Progenitor cell of endocrine pancreas (in vitro differentiated cells): ENCODE measurements at regions not wholly inside any gene's neighbourhood (a gene's known extent, or its start where the extent isn't known, plus 50 kb on each side); places are given as distances from the start of the nearest gene placed in this dataset.

ENCODE experiments used
- DNase-seq: peaks from one replicate; pipeline ENCODE4 v3.0.0; 2021; ENCODE audit warnings: low spot score; ENCODE audit not compliant: unreplicated experiment
- H3K27ac Mint-ChIP-seq: 2 replicates; pipeline ENCODE4 v1.8.0; 2021; ENCODE audit warnings: mild to moderate bottlenecking, moderate library complexity, mixed read lengths
- H3K27me3 Mint-ChIP-seq: 2 replicates; pipeline ENCODE4 v1.8.0; 2021; ENCODE audit warnings: mixed read lengths
- H3K36me3 Mint-ChIP-seq: 2 replicates; pipeline ENCODE4 v1.8.0; 2022; ENCODE audit warnings: mixed read lengths; ENCODE audit not compliant: insufficient read depth
- H3K4me1 Mint-ChIP-seq: 2 replicates; pipeline ENCODE4 v1.8.0; 2021; ENCODE audit warnings: low read depth, mixed read lengths
- H3K4me3 Mint-ChIP-seq: 2 replicates; pipeline ENCODE4 v1.8.0; 2021; ENCODE audit warnings: low read depth, mild to moderate bottlenecking, moderate library complexity, mixed read lengths
- H3K9me3 Mint-ChIP-seq: 2 replicates; pipeline ENCODE4 v1.8.0; 2021; ENCODE audit warnings: low read depth, mixed read lengths
- TF ChIP-seq, protein P1 (sequence below): fragments of 200-600 bp; sonication (generic); IDR thresholded peaks from one replicate; pipeline ENCODE4 v1.5.0; 2021; ENCODE audit warnings: antibody characterized with exemption, mild to moderate bottlenecking; ENCODE audit not compliant: unreplicated experiment

DNA sequence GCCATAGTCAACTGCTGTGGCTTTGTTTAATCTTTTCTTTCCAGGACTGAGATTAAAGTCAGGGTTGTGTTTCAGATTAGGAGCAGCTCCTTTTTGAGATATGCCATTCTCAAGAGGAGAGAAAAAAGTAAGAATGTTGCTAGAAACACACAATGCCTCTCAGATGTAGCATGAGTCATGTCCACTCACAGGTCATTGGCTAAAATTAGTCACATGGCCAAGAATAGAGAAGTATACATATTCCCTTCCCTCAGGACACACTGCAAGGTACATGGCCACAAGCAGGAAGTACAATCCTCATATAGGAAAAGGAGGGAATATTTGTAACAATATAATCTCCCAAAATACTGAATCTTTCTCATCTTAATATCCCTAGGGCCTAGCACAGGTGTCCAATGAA is 141.9 kb upstream of the PTBP2 start:
- Mint-ChIP-seq H3K27ac (no peak overlapping the region), H3K36me3 (no peaks in the 10 kb centered on the region), H3K4me1 (peaks cover 16% of the 10 kb centered on the region), H3K4me3 (no peak overlapping the region), H3K9me3 (peaks cover 5% of the 10 kb centered on the region), H3K27me3 (no peaks in the 10 kb centered on the region)
- no peak for DNase-seq
- TF ChIP-seq, protein P1, sequence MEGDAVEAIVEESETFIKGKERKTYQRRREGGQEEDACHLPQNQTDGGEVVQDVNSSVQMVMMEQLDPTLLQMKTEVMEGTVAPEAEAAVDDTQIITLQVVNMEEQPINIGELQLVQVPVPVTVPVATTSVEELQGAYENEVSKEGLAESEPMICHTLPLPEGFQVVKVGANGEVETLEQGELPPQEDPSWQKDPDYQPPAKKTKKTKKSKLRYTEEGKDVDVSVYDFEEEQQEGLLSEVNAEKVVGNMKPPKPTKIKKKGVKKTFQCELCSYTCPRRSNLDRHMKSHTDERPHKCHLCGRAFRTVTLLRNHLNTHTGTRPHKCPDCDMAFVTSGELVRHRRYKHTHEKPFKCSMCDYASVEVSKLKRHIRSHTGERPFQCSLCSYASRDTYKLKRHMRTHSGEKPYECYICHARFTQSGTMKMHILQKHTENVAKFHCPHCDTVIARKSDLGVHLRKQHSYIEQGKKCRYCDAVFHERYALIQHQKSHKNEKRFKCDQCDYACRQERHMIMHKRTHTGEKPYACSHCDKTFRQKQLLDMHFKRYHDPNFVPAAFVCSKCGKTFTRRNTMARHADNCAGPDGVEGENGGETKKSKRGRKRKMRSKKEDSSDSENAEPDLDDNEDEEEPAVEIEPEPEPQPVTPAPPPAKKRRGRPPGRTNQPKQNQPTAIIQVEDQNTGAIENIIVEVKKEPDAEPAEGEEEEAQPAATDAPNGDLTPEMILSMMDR, result no peak

DNA sequence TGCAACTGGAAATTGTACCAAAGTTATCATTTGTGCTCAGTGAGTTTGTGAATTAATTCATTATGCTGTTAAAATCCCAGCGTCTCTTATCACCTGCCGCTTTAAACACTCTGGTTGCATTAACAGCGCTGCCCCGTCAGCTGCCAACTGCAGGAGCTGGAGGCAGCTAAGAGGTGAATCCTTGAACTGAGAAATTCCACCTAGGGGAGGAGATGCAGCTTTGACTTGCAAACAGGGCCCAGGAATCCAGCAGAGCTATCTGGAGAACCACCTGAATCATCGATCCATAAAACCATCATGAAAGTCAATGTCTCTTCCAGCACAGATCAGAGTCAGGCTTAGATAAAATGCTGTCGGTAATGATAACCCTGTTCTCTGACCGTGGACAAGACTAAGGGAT is 140.7 kb upstream of the PTBP2 start:
- TF ChIP-seq, protein P1, result no peak
- Mint-ChIP-seq H3K9me3 (no peaks in the 10 kb centered on the region), H3K4me3 (no peak overlapping the region), H3K27ac (no peak overlapping the region), H3K36me3 (no peaks in the 10 kb centered on the region), H3K4me1 (peaks cover 14% of the 10 kb centered on the region), H3K27me3 (no peaks in the 10 kb centered on the region)
- no peak for DNase-seq

GRCh38 chr1:96581772-96582171 is 139.8 kb upstream of the PTBP2 start:
- no peak overlapping the region for H3K4me3 Mint-ChIP-seq
- H3K27ac Mint-ChIP-seq, result no peak overlapping the region
- peaks cover 11% of the 10 kb centered on the region for H3K4me1 Mint-ChIP-seq
- no peaks in the 10 kb centered on the region for H3K9me3 Mint-ChIP-seq
- DNase-seq, result no peak
- H3K27me3 Mint-ChIP-seq, result no peaks in the 10 kb centered on the region
- H3K36me3 Mint-ChIP-seq, result no peaks in the 10 kb centered on the region
- TF ChIP-seq, protein P1, result no peak

GRCh38 chr1:96583903-96584302 is 137.7 kb upstream of the PTBP2 start:
- TF ChIP-seq, protein P1, result no peak
- Mint-ChIP-seq H3K4me1 (peaks cover 11% of the 10 kb centered on the region), H3K36me3 (no peaks in the 10 kb centered on the region), H3K9me3 (no peaks in the 10 kb centered on the region), H3K27me3 (no peaks in the 10 kb centered on the region), H3K27ac (no peak overlapping the region), H3K4me3 (no peak overlapping the region)
- no peak for DNase-seq

GRCh38 chr1:96587222-96587621 is 134.4 kb upstream of the PTBP2 start:
- DNase-seq, result no peak
- H3K4me3 Mint-ChIP-seq, result no peak overlapping the region
- H3K36me3 Mint-ChIP-seq, result no peaks in the 10 kb centered on the region
- no peak overlapping the region for H3K27ac Mint-ChIP-seq
- TF ChIP-seq, protein P1, result no peak
- H3K9me3 Mint-ChIP-seq, result no peaks in the 10 kb centered on the region
- H3K27me3 Mint-ChIP-seq, result no peaks in the 10 kb centered on the region
- peaks cover 4% of the 10 kb centered on the region for H3K4me1 Mint-ChIP-seq
